OCI-LY1 (cell line): ENCODE measurements at regions not wholly inside any gene's neighbourhood (a gene's known extent, or its start where the extent isn't known, plus 50 kb on each side); places are given as distances from the start of the nearest gene placed in this dataset.

ENCODE experiments used
- CTCF ChIP-seq: fragments of 200-600 bp; sonication (generic), shearing (Covaris generic); IDR thresholded peaks from 2 replicates; pipeline ENCODE4 v1.5.1; 2017; ENCODE audit warnings: mild to moderate bottlenecking, antibody characterized with exemption, low read length, moderate library complexity, mixed read lengths
- EZH2 ChIP-seq: fragments of 200-600 bp; sonication (generic), shearing (Covaris generic); IDR thresholded peaks from 2 replicates; pipeline ENCODE4 v1.8.0; 2017; ENCODE audit warnings: borderline replicate concordance, mixed run types, mild to moderate bottlenecking, antibody characterized with exemption, low read length, moderate library complexity, mixed read lengths

- TF ChIP-seq CTCF (no peak), EZH2 (no peak)
These were observed 90.3 kb upstream of the ERCC6L2 start for GRCh38 chr9:95785209-95785608.
